GM12874 (cell line): ENCODE measurements at regions not wholly inside any gene's neighbourhood (a gene's known extent, or its start where the extent isn't known, plus 50 kb on each side); places are given as distances from the start of the nearest gene placed in this dataset.

Source experiments
- CTCF ChIP-seq: IDR thresholded peaks from 2 replicates; pipeline ENCODE4 v1.5.1; 2011; ENCODE audit warnings: low read depth, mild to moderate bottlenecking, control low read depth, low read length, moderate library complexity; ENCODE audit not compliant: insufficient read depth

- no peak for TF ChIP-seq CTCF
These were observed 613.5 kb downstream of the PCDH18 start for GRCh38 chr4:136918772-136919171.

GRCh38 chr4:136917312-136918110, 614.8 kb downstream of the PCDH18 start:
- TF ChIP-seq CTCF, result no peak

- no peak for TF ChIP-seq CTCF
These were observed 622.7 kb downstream of the PCDH18 start for GRCh38 chr4:136909626-136910025.

- no peak for TF ChIP-seq CTCF
These were observed 624.2 kb downstream of the PCDH18 start for GRCh38 chr4:136908122-136908521.

- no peak for TF ChIP-seq CTCF
These were observed 631.6 kb downstream of the PCDH18 start for GRCh38 chr4:136900696-136901095.

- no peak for TF ChIP-seq CTCF
These were observed 633.6 kb downstream of the PCDH18 start for GRCh38 chr4:136898590-136899248.

- TF ChIP-seq CTCF, result no peak
These were observed 638.7 kb downstream of the PCDH18 start for GRCh38 chr4:136893573-136893972.
